HG02678 (cell line): ENCODE measurements at regions not wholly inside any gene's neighbourhood (a gene's known extent, or its start where the extent isn't known, plus 50 kb on each side); places are given as distances from the start of the nearest gene placed in this dataset.
A peak's percentile ranks its signal among the peaks of the same experiment; 100 is the strongest.

Source experiments
- ATAC-seq: cut with Tn5 transposase; IDR thresholded peaks from one replicate; pipeline ENCODE4 v1.9.1; 2021; ENCODE audit warnings: mild to moderate bottlenecking, moderate library complexity; ENCODE audit not compliant: unreplicated experiment

DNA sequence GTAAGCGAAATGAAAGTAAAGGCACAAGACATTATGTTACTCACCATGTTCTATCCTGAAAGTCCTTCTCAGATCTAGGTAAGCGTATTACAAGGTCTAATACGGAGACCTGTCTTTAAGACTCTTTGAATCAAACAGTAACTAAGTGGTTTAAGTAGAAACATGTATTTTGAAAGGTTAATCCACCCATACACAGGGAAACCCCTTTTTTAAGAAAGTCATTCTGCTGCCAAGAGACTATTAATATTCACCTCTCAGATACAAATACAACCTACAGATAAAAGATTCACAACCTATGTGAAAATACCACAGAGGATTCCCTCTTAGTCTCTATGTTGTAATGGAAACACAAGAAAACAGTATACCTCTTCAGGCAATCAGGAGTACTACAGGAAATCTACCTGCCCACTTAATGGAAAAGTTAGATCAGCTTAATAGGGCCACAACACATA lies 63.2 kb upstream of the TNIP3 start:
- peak; percentile 83 for ATAC-seq

- no peak for ATAC-seq
Observed at GRCh38 chr4:121226362-121226761, 62.2 kb upstream of the TNIP3 start.

DNA sequence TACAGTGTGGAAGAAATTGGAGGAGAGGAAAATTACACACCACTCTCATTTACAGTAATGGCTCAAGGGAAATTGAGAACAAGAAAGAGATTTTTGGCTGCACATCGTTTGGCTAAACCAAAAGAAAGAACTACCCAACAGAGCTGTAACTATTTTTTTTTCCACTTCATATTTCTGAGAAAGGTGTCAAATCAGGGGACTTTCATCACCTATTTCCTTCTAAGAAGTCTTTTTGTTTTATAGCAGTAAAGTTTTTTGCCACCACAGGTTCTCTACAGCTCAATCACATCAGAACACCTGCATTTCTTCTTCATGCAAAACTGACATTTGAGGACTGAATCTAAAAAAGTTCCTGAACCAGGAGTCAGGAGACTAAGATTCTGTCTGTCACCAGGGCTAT lies 57.5 kb upstream of the TNIP3 start:
- ATAC-seq: no peak

DNA sequence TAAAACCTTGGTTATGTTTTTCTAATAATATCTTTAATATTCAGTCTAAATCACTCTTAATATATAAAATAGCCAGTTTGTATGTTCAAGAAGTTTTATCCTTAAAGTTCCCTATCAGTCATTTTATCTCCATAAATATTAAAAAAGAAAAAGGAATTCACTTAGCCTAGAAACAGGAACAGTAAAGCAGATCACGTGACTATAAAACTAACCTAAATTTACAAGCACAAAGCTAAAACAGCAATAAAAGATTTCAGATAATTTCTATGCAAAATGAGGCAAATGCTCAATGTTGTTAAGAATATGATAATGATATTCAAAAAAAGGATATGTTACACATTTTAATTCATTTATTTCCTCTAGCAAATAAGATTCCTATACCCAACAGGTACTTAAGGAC lies 57.1 kb upstream of the TNIP3 start:
- ATAC-seq: no peak

- ATAC-seq: no peak
Observed at GRCh38 chr4:121220698-121221097, 56.6 kb upstream of the TNIP3 start.

DNA sequence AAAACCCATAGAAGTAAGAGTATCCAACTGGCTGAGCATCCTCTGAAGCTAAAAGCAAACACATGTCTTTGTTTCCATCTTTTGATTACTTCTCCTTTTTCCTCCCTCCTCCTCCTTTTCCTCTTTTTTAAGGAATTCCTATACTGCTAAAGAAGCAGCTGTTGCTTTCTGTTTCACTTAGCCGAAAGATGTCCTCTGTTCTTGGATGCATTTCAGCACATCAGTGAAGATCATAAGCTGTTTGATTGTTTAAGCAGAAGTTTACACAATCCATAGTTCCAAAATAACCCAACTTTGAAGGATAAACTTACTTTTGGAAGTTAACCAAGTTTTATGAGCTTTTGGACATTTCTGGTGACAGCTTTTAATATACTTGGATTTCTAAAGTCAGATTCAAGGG lies 55.1 kb upstream of the TNIP3 start:
- no peak for ATAC-seq

- ATAC-seq: no peak
Observed at GRCh38 chr4:121217351-121217750, 53.2 kb upstream of the TNIP3 start.

- peak; percentile 48 for ATAC-seq
Observed at GRCh38 chr4:121216461-121216860, 52.3 kb upstream of the TNIP3 start.

DNA sequence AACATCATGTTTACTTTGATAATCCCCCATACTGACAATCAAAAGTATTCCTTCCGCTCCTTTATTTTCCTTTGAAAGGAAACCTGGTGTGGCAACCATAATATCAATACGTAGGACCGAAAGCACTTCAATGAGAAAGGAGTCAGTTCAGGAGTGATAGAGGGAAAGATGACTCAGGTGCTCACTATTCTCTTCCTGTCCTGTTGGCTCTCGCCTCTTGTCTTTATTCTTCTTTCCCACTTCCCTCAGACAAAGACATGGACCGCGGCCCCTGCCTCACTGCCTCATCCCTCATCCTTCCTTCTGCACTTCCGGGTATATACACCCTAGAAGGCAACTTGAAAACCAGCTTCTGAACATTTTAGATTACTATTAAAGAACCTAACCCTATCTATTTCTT lies 49.8 kb upstream of the TNIP3 start:
- no peak for ATAC-seq
